Endothelial cell of umbilical vein (primary cell): ENCODE measurements at regions not wholly inside any gene's neighbourhood (a gene's known extent, or its start where the extent isn't known, plus 50 kb on each side); places are given as distances from the start of the nearest gene placed in this dataset.

Experiments
- BruUV-seq: library from RNA; stranded (reverse); fragments of 400-500 nt; replicated peaks from 2 replicates; lab custom pipeline; 2021; lab: Mats Ljungman, UMichigan
- CTCF ChIA-PET: fragments of 300-600, 350-600 bp; sonication (Branson Sonifier 250); formaldehyde crosslinking; loops from one replicate; lab custom pipeline; 2021; ENCODE audit warnings: antibody characterized with exemption, inconsistent platforms; lab: Charles Lee
- POLR2A ChIA-PET: fragments of 300-600, 350-600 bp; sonication (Branson Sonifier 250); formaldehyde crosslinking; loops from one replicate; lab custom pipeline; 2021; ENCODE audit warnings: antibody characterized with exemption, inconsistent platforms; lab: Charles Lee
- DNase-seq: peaks from one replicate; pipeline ENCODE4 v3.0.0-alpha.2; 2011; ENCODE audit warnings: low read depth, low spot score
- FAIRE-seq: peaks from 2 replicates; lab custom pipeline; 2011; peaks lifted over from hg19 to GRCh38; lab: Jason Lieb, UNC
- H2AFZ ChIP-seq: 2 replicates; pipeline ENCODE4 v1.6.0; 2012; ENCODE audit warnings: low read depth, low read length, control low read depth, inconsistent platforms
- H3K27ac ChIP-seq: 2 replicates; pipeline ENCODE4 v1.5.1; 2011; ENCODE audit warnings: low read depth, mild to moderate bottlenecking, control low read depth, low read length, moderate library complexity; ENCODE audit not compliant: insufficient read depth
- H3K27me3 ChIP-seq, 2 experiments: 2 replicates each; pipeline versions ENCODE4 v1.6.0 to v1.6.1; 2011; ENCODE audit warnings: low read length in 2 of 2, mixed read lengths in 1 of 2; ENCODE audit not compliant: control insufficient read depth in 2 of 2, insufficient read depth in 2 of 2
- H3K36me3 ChIP-seq, 2 experiments: 2 replicates in 1 of 2; 3 replicates in 1 of 2; pipeline ENCODE4 v1.5.1; 2011; ENCODE audit warnings: low read length in 2 of 2, mild to moderate bottlenecking in 1 of 2, moderate library complexity in 1 of 2; ENCODE audit not compliant: control insufficient read depth in 2 of 2, insufficient read depth in 2 of 2; ENCODE audit errors: extremely low read depth in 1 of 2
- H3K4me1 ChIP-seq: 3 replicates; pipeline ENCODE4 v1.5.1; 2011; ENCODE audit warnings: mild to moderate bottlenecking, low read length; ENCODE audit not compliant: control insufficient read depth, insufficient read depth; ENCODE audit errors: extremely low read depth
- H3K4me2 ChIP-seq: 2 replicates; pipeline ENCODE4 v1.6.1; 2011; ENCODE audit warnings: low read length, control low read depth, mixed read lengths; ENCODE audit not compliant: insufficient read depth
- H3K4me3 ChIP-seq, 3 experiments: fragments of 200-600 bp in 1 of 3; sonication (generic), shearing (Covaris generic) in 1 of 3; replicated peaks in 1 of 3; 2 replicates each; pipeline ENCODE4 v1.5.1; 2011 to 2016; ENCODE audit warnings: control low read depth in 3 of 3, low read length in 3 of 3, mild to moderate bottlenecking in 2 of 3, inconsistent platforms in 1 of 3, low read depth in 1 of 3, moderate library complexity in 1 of 3; ENCODE audit not compliant: insufficient read depth in 1 of 3
- H3K79me2 ChIP-seq: 2 replicates; pipeline ENCODE4 v1.6.0; 2012; ENCODE audit warnings: low read length, inconsistent platforms; ENCODE audit not compliant: control insufficient read depth, insufficient read depth
- H3K9ac ChIP-seq: replicated peaks from 2 replicates; pipeline ENCODE3; 2011; ENCODE audit warnings: low read length, control low read depth; ENCODE audit not compliant: insufficient read depth; ENCODE audit errors: extremely low read depth
- H3K9me1 ChIP-seq: replicated peaks from 3 replicates; pipeline ENCODE4 v1.6.0; 2011; ENCODE audit warnings: mild to moderate bottlenecking, low read length; ENCODE audit not compliant: control insufficient read depth, insufficient read depth; ENCODE audit errors: extremely low read depth
- H3K9me3 ChIP-seq: replicated peaks from 2 replicates; pipeline ENCODE4 v1.5.1; 2012; ENCODE audit warnings: low read length, inconsistent platforms; ENCODE audit not compliant: control insufficient read depth, insufficient read depth
- H4K20me1 ChIP-seq: replicated peaks from 2 replicates; pipeline ENCODE3; 2011; ENCODE audit warnings: mild to moderate bottlenecking, low read length; ENCODE audit not compliant: control insufficient read depth, insufficient read depth; ENCODE audit errors: extremely low read depth
- EZH2 ChIP-seq: IDR thresholded peaks from 2 replicates; pipeline ENCODE4 v1.6.1; 2012; ENCODE audit warnings: borderline replicate concordance, low read depth, mild to moderate bottlenecking, moderate library complexity, low read length, inconsistent platforms; ENCODE audit not compliant: severe bottlenecking
- FOS ChIP-seq: IDR thresholded peaks from 2 replicates; pipeline ENCODE4 v1.6.1; 2011; ENCODE audit warnings: mild to moderate bottlenecking, low read length, moderate library complexity, borderline replicate concordance; ENCODE audit not compliant: insufficient read depth
- GATA2 ChIP-seq: IDR thresholded peaks from 2 replicates; pipeline ENCODE4 v1.7.0; 2011; ENCODE audit warnings: low read depth, mild to moderate bottlenecking, moderate library complexity, mixed read lengths, low read length; ENCODE audit not compliant: insufficient read length, insufficient read depth
- JUN ChIP-seq: IDR thresholded peaks from 2 replicates; pipeline ENCODE4 v1.6.1; 2011; ENCODE audit warnings: borderline replicate concordance, low read depth; ENCODE audit not compliant: insufficient read length, insufficient read depth
- MYC ChIP-seq: IDR thresholded peaks from one replicate; pipeline ENCODE4 v1.6.1; 2011; ENCODE audit warnings: mild to moderate bottlenecking, low read depth, low read length
- POLR2A ChIP-seq: IDR thresholded peaks from 2 replicates; pipeline ENCODE4 v1.6.1; 2012; ENCODE audit warnings: low read depth, mild to moderate bottlenecking, control low read depth, low read length
- POLR2AphosphoS5 ChIP-seq: IDR thresholded peaks from 2 replicates; pipeline ENCODE4 v1.6.1; 2012; ENCODE audit warnings: low read depth, mild to moderate bottlenecking, control low read depth, low read length, moderate library complexity; ENCODE audit not compliant: insufficient read depth
- dilution Hi-C: fragments of 300-500 bp; cut with MboI; formaldehyde crosslinking; loops from one replicate; pipeline ENCODE4 v1.15.0; 2019; ENCODE audit warnings: low sequenced_read_pairs; ENCODE audit not compliant: extremely low pct_ligation_motif_present
- intact Hi-C: fragments of 100-400 bp; cut with micrococcal nuclease; formaldehyde crosslinking; loops from one replicate; pipeline ENCODE4 v1.10.0; 2022
- TF ChIP-seq, protein P1 (sequence below), 2 donors: IDR thresholded peaks; 1 replicate in 1 of 2; 2 replicates in 1 of 2; pipeline ENCODE4 v1.5.1; 2011; ENCODE audit warnings: low read length in 2 of 2, mild to moderate bottlenecking in 2 of 2, moderate library complexity in 2 of 2, control low read depth in 1 of 2, inconsistent platforms in 1 of 2, low read depth in 1 of 2; ENCODE audit not compliant: insufficient read depth in 1 of 2; ENCODE audit errors: extremely low read depth in 1 of 2
- TF ChIP-seq, protein P2 (sequence below): IDR thresholded peaks from 2 replicates; pipeline ENCODE4 v1.6.1; 2011; ENCODE audit not compliant: insufficient read depth, insufficient read length

DNA sequence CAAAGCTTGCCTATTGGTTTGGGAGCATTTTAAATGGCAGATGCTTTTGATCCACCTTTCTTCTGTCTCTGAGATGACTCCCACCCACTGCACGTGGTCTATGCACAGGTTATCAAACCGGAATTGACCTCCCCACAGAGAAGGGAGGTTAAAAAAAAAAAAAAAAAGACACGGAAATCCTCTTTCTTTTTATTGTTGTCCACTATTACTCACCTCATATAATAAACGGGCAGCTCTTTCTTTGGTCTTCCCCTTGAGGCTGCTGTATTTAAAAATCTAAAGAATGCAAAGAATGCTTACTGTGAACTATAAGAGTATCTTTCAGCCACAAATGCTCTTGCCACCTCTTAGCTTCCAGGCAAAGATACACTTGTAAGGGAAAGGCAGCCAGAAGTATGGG lies 329.7 kb downstream of the NDFIP2 start:
- peak overlapping the region; percentile 65 for H3K27ac ChIP-seq
- peak overlapping the region; percentile 35 for H2AFZ ChIP-seq
- peak; percentile 85 for FAIRE-seq
- no peaks in the 10 kb centered on the region for H3K79me2 ChIP-seq
- no peaks in the 10 kb centered on the region for H4K20me1 ChIP-seq
- DNase-seq = peak; percentile 70
- dilution Hi-C loops (no loop called here), intact Hi-C loops (loop anchor here (1.0 to 2.0 kb wide), 3 partner anchors 28 to 531 kb away; partner anchors contain the start of gene SPRY2)
- H3K4me3 ChIP-seq = no peak overlapping the region
- no peaks in the 10 kb centered on the region for H3K9me3 ChIP-seq
- ChIA-PET CTCF (interaction anchor here (0.6 to 3.2 kb wide), 10 partner anchors 12 to 549 kb away, joined by 3 to 17 read pairs (median 4); partner anchors contain the start of gene SPRY2), POLR2A (interaction anchor here (0.5 to 1.5 kb wide), 3 partner anchors 126 to 1903 kb away, joined by 3 to 11 read pairs (median 3); no protein-coding TSS in a partner anchor)
- H3K4me1 ChIP-seq = peaks cover 27% of the 10 kb centered on the region
- peak overlapping the region; percentile 30 for H3K9ac ChIP-seq
- H3K9me1 ChIP-seq = no peaks in the 10 kb centered on the region
- no peaks in the 10 kb centered on the region for H3K36me3 ChIP-seq
- H3K4me2 ChIP-seq = peak overlapping the region; percentile 42
- H3K27me3 ChIP-seq = no peaks in the 10 kb centered on the region
- TF ChIP-seq FOS (peak; percentile 66), EZH2 (no peak), JUN (peak; percentile 62), GATA2 (peak; percentile 87), POLR2AphosphoS5 (peak; percentile 52), MYC (no peak), POLR2A (no peak)
- TF ChIP-seq, protein P1, sequence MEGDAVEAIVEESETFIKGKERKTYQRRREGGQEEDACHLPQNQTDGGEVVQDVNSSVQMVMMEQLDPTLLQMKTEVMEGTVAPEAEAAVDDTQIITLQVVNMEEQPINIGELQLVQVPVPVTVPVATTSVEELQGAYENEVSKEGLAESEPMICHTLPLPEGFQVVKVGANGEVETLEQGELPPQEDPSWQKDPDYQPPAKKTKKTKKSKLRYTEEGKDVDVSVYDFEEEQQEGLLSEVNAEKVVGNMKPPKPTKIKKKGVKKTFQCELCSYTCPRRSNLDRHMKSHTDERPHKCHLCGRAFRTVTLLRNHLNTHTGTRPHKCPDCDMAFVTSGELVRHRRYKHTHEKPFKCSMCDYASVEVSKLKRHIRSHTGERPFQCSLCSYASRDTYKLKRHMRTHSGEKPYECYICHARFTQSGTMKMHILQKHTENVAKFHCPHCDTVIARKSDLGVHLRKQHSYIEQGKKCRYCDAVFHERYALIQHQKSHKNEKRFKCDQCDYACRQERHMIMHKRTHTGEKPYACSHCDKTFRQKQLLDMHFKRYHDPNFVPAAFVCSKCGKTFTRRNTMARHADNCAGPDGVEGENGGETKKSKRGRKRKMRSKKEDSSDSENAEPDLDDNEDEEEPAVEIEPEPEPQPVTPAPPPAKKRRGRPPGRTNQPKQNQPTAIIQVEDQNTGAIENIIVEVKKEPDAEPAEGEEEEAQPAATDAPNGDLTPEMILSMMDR (IDR thresholded peaks at IDR 0.05; ENCODE audit: extremely low read depth in 1 of 2, insufficient read depth in 1 of 2, low read depth in 1 of 2, low read length in 2 of 2) = no peak
- TF ChIP-seq, protein P2, sequence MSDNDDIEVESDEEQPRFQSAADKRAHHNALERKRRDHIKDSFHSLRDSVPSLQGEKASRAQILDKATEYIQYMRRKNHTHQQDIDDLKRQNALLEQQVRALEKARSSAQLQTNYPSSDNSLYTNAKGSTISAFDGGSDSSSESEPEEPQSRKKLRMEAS = peak; percentile 29
- BruUV-seq = no TSS peak
